ENCODE measurements at regions not wholly inside any gene's neighbourhood (a gene's known extent, or its start where the extent isn't known, plus 50 kb on each side); places are given as distances from the start of the nearest gene placed in this dataset.

DNA sequence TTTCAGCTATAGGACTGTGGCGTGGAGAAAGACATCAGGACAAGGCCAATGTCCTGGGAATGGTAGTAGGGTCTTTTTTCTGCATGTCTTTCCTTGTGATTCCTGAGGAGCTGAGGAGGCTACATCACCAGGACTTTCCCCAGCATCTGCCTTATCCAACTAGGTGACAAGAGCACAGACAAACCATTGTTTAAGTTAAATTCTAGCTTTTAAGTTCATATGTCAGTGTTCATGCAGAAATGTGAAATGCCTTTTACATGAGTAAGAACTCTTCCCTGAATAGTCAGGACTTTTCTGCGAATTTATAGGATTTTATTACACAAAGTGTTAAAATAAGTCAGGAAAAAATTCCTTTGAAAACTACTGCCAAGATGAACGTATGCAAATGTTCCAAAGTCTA is 154.2 kb downstream of the PTGER3 start:
- intact Hi-C loops (cut with DNase I) = loop anchor here in 1 of 2 donors (10.0 kb wide), 1 partner anchor 179 kb away; no protein-coding TSS in a partner anchor
- Histone ChIP-seq H3K4me3 (ENCODE audit: low read length in 2 of 2) (no peak overlapping the region), H3K4me1 (ENCODE audit: control insufficient read depth in 1 of 2, insufficient read depth in 2 of 2, low read length in 2 of 2) (peaks cover 0 to 2% of the 10 kb centered on the region in 2 donors), H3K27ac (ENCODE audit: low read depth in 1 of 2, low read length in 2 of 2) (no peak overlapping the region), H3K27me3 (ENCODE audit: control insufficient read depth in 1 of 2, insufficient read depth in 2 of 2, low read length in 1 of 2) (no peaks in the 10 kb centered on the region), H3K36me3 (ENCODE audit: control insufficient read depth in 1 of 2, insufficient read depth in 2 of 2, low read length in 1 of 2) (no peaks in the 10 kb centered on the region), H3K9me3 (ENCODE audit: control insufficient read depth, low read length) (no peaks in the 10 kb centered on the region)
- DNase-seq (no peak), ATAC-seq (ENCODE audit: low FRiP score) (no peak)
- 77 to 82% methylated on average over 3 of the region's 3 CpGs for WGBS, 2 donors

DNA sequence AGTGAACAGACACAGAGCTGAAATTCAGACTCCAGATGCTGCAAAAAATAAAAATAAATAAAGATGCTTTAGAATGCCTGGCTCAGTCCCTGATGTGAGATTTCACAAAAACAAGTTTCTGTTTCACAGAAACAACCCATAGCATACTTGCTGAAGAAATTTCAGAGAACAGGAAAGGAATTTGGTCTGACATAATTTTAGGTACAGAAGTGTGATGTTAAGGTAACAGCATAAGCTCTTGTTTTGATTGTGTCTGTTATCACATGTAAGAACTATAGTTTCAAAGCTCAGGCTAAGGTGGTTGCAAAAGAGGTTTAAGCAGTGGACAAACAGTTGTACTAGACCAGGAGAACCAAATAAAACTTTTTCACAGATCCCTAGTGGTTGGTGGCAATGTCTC is 152.1 kb downstream of the PTGER3 start:
- no peak overlapping the region for H3K4me3 ChIP-seq (ENCODE audit: low read length in 2 of 2)
- H3K36me3 ChIP-seq (ENCODE audit: control insufficient read depth in 1 of 2, insufficient read depth in 2 of 2, low read length in 1 of 2) = no peaks in the 10 kb centered on the region
- ATAC-seq (ENCODE audit: low FRiP score) (no peak), DNase-seq (no peak)
- H3K4me1 ChIP-seq (ENCODE audit: control insufficient read depth in 1 of 2, insufficient read depth in 2 of 2, low read length in 2 of 2) = peaks cover 0 to 2% of the 10 kb centered on the region in 2 donors
- H3K9me3 ChIP-seq (ENCODE audit: control insufficient read depth, low read length) = no peaks in the 10 kb centered on the region
- intact Hi-C loops (cut with DNase I) = loop anchor here in 1 of 2 donors (10.0 kb wide), 1 partner anchor 181 kb away; no protein-coding TSS in a partner anchor
- no peak overlapping the region for H3K27ac ChIP-seq (ENCODE audit: low read depth in 1 of 2, low read length in 2 of 2)
- no peaks in the 10 kb centered on the region for H3K27me3 ChIP-seq (ENCODE audit: control insufficient read depth in 1 of 2, insufficient read depth in 2 of 2, low read length in 1 of 2)

DNA sequence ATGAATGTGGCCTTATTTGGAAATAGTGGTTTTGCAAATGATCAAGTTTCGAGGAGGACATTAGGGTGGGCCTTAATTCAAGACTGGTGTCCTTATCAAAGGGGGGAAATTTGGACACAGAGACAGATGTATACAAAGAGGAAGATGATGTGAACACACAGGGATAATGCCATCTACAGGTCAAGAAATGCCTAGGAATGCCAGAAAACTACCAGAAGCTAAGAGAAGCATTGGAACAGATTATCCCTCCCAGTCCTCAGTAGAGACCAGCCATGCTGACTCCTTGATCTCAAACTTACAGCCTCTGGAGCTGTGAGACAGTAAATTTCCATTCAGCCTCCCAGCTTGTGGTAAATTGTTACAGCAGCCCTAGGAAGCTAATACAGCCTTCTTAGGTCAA is 151.4 kb downstream of the PTGER3 start:
- Histone ChIP-seq H3K36me3 (ENCODE audit: control insufficient read depth in 1 of 2, insufficient read depth in 2 of 2, low read length in 1 of 2) (no peaks in the 10 kb centered on the region), H3K4me1 (ENCODE audit: control insufficient read depth in 1 of 2, insufficient read depth in 2 of 2, low read length in 2 of 2) (no peaks in the 10 kb centered on the region), H3K27ac (ENCODE audit: low read depth in 1 of 2, low read length in 2 of 2) (no peak overlapping the region), H3K4me3 (ENCODE audit: low read length in 2 of 2) (no peak overlapping the region), H3K27me3 (ENCODE audit: control insufficient read depth in 1 of 2, insufficient read depth in 2 of 2, low read length in 1 of 2) (no peaks in the 10 kb centered on the region), H3K9me3 (ENCODE audit: control insufficient read depth, low read length) (no peaks in the 10 kb centered on the region)
- intact Hi-C loops (cut with DNase I) = loop anchor here in 1 of 2 donors (10.0 kb wide), 1 partner anchor 181 kb away; no protein-coding TSS in a partner anchor
- DNase-seq (no peak), ATAC-seq (ENCODE audit: low FRiP score) (no peak)
- WGBS, 2 donors = 88% methylated on average over 1 of the region's 1 CpG

DNA sequence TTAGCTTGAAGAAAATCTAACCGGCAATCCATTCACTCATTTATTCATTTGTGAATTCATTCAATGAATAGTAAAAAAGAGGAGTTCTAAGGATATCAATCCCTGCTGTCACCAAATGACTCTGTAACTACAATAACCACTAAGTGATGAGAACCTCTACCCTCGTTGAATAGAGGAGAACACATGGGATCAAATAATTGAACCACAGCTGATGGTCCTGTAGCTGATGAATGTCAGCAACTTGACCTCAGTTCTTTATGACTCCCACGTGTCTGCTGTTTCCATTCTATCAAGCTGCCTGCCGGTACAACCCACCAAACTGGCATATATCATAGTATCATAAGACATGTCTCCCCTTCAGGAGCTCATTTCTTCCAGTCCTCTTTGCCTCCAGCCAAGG is 150.3 kb downstream of the PTGER3 start:
- intact Hi-C loops (cut with DNase I) = loop anchor here in 1 of 2 donors (10.0 kb wide), 1 partner anchor 182 kb away; no protein-coding TSS in a partner anchor
- H3K27me3 ChIP-seq (ENCODE audit: control insufficient read depth in 1 of 2, insufficient read depth in 2 of 2, low read length in 1 of 2) = no peaks in the 10 kb centered on the region
- H3K36me3 ChIP-seq (ENCODE audit: control insufficient read depth in 1 of 2, insufficient read depth in 2 of 2, low read length in 1 of 2) = no peaks in the 10 kb centered on the region
- DNase-seq = no peak
- no peak overlapping the region for H3K27ac ChIP-seq (ENCODE audit: low read depth in 1 of 2, low read length in 2 of 2)
- H3K9me3 ChIP-seq (ENCODE audit: control insufficient read depth, low read length) = no peaks in the 10 kb centered on the region
- no peak overlapping the region for H3K4me3 ChIP-seq (ENCODE audit: low read length in 2 of 2)
- no peaks in the 10 kb centered on the region for H3K4me1 ChIP-seq (ENCODE audit: control insufficient read depth in 1 of 2, insufficient read depth in 2 of 2, low read length in 2 of 2)
- WGBS, 2 donors = 67 to 87% methylated on average over 4 of the region's 4 CpGs
- ATAC-seq (ENCODE audit: low FRiP score) = no peak

DNA sequence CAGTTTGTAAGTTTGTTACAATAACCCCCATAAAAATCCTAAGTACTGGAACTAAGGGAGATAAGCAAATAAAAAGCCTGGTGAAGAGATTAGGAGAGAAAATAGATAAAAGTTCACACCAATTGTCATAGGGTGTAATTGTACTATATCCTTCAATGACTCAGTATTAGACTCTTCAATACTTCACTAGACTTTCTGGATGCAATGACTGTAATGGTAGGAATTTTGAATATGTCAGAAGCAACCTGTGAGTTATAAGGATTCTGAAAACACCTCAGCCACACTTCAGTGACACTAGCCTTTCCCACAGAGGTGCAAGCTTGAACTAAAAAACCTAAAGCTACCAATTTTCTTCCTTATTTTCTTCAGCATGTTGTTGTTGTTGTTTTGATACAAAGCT is 147.9 kb downstream of the PTGER3 start:
- no peaks in the 10 kb centered on the region for H3K4me1 ChIP-seq (ENCODE audit: control insufficient read depth in 1 of 2, insufficient read depth in 2 of 2, low read length in 2 of 2)
- no peak overlapping the region for H3K4me3 ChIP-seq (ENCODE audit: low read length in 2 of 2)
- intact Hi-C loops (cut with DNase I) = loop anchor here in 1 of 2 donors (10.0 kb wide), 1 partner anchor 185 kb away; no protein-coding TSS in a partner anchor
- no peak overlapping the region for H3K27ac ChIP-seq (ENCODE audit: low read depth in 1 of 2, low read length in 2 of 2)
- DNase-seq (no peak), ATAC-seq (ENCODE audit: low FRiP score) (no peak)
- H3K36me3 ChIP-seq (ENCODE audit: control insufficient read depth in 1 of 2, insufficient read depth in 2 of 2, low read length in 1 of 2) = no peaks in the 10 kb centered on the region
- no peaks in the 10 kb centered on the region for H3K27me3 ChIP-seq (ENCODE audit: control insufficient read depth in 1 of 2, insufficient read depth in 2 of 2, low read length in 1 of 2)
- H3K9me3 ChIP-seq (ENCODE audit: control insufficient read depth, low read length) = no peaks in the 10 kb centered on the region

DNA sequence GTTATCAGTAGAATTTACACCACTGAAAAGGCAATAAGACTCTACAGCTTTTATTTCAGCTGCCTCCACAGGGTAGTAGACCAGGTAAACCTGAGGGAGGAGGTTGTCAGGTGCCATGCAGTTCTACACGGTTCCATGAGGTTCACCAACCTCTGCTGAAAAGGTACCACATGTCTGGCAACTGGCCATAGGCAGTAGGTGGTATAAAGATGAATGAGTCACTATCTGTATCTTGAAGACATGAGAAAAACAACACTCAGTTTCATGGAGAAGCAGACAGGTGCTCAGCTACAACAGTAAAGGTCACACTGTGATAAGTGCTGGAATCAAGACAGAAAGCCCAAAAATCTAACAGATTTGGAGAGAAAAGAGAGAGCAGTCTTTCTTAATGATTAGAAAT is 145.4 kb downstream of the PTGER3 start:
- H3K9me3 ChIP-seq (ENCODE audit: control insufficient read depth, low read length) = no peaks in the 10 kb centered on the region
- H3K27me3 ChIP-seq (ENCODE audit: control insufficient read depth in 1 of 2, insufficient read depth in 2 of 2, low read length in 1 of 2) = no peaks in the 10 kb centered on the region
- no peak overlapping the region for H3K27ac ChIP-seq (ENCODE audit: low read depth in 1 of 2, low read length in 2 of 2)
- H3K4me3 ChIP-seq (ENCODE audit: low read length in 2 of 2) = no peak overlapping the region
- no peaks in the 10 kb centered on the region for H3K36me3 ChIP-seq (ENCODE audit: control insufficient read depth in 1 of 2, insufficient read depth in 2 of 2, low read length in 1 of 2)
- no peak for DNase-seq
- ATAC-seq (ENCODE audit: low FRiP score) = no peak
- H3K4me1 ChIP-seq (ENCODE audit: control insufficient read depth in 1 of 2, insufficient read depth in 2 of 2, low read length in 2 of 2) = no peaks in the 10 kb centered on the region
- intact Hi-C loops (cut with DNase I) = no loop called here
- WGBS, 2 donors = 65 to 69% methylated on average over 1 of the region's 1 CpG

DNA sequence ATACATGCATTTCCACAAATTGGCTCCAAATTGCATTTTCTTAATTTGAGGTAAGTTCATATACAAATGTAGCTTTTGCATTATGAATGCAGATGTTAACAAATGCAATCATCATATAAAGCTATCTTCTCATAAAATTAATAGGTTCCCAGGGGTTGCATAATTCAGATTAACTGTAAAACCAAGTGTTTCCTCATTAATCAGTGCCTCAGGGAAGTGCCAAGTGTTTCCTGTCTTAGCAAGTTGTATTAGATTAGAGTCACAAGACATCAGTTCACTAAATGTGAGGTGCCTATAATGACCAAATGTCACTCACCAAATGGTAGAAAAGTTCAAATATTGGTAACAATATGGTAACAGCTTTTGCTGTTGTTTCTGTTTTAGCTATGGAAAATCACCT is 140.8 kb downstream of the PTGER3 start:
- Histone ChIP-seq H3K27ac (ENCODE audit: low read depth in 1 of 2, low read length in 2 of 2) (no peak overlapping the region), H3K4me3 (ENCODE audit: low read length in 2 of 2) (no peak overlapping the region), H3K27me3 (ENCODE audit: control insufficient read depth in 1 of 2, insufficient read depth in 2 of 2, low read length in 1 of 2) (no peaks in the 10 kb centered on the region), H3K9me3 (ENCODE audit: control insufficient read depth, low read length) (no peaks in the 10 kb centered on the region), H3K36me3 (ENCODE audit: control insufficient read depth in 1 of 2, insufficient read depth in 2 of 2, low read length in 1 of 2) (no peaks in the 10 kb centered on the region), H3K4me1 (ENCODE audit: control insufficient read depth in 1 of 2, insufficient read depth in 2 of 2, low read length in 2 of 2) (no peaks in the 10 kb centered on the region)
- ATAC-seq (ENCODE audit: low FRiP score) (no peak), DNase-seq (no peak)
- intact Hi-C loops (cut with DNase I) = no loop called here

DNA sequence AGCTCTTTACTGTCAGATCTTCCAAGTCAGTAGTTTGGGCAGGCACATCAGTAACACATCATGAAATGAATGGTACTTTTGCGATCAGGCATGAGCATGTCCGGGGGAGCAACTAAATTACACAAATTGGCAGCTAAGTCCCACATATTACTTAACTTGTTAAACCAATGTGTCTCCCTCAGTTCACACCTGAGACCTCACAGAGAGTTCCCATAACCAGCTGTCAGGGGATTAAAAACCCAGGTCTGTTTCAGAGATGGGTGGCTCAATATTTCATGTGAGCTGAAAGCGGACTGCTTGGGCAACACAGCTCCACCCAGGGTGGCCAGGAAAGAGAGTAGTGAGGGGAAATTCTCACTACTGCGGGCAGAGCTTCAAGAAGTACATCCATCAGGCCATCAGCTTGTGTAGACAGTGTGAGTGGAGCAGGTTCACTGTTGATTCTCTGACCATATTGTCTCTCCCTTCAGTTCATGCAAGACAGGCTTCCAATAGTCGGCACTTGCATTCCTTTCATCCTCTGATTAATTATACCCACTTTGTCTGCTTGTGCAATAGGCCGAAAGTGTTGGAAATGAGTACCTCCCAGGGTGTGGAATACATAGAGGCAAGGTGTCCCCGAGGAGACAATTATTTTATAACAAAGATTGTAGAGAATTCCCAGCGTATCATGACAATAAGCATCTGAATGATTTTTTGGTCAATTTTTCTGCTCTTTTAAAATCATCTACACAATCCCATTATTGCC is 139.9 kb downstream of the PTGER3 start:
- ATAC-seq (ENCODE audit: low FRiP score) (no peak), DNase-seq (no peak)
- Histone ChIP-seq H3K4me1 (ENCODE audit: control insufficient read depth in 1 of 2, insufficient read depth in 2 of 2, low read length in 2 of 2) (no peaks in the 10 kb centered on the region), H3K9me3 (ENCODE audit: control insufficient read depth, low read length) (no peaks in the 10 kb centered on the region), H3K4me3 (ENCODE audit: low read length in 2 of 2) (no peak overlapping the region), H3K27me3 (ENCODE audit: control insufficient read depth in 1 of 2, insufficient read depth in 2 of 2, low read length in 1 of 2) (no peaks in the 10 kb centered on the region), H3K36me3 (ENCODE audit: control insufficient read depth in 1 of 2, insufficient read depth in 2 of 2, low read length in 1 of 2) (no peaks in the 10 kb centered on the region), H3K27ac (ENCODE audit: low read depth in 1 of 2, low read length in 2 of 2) (no peak overlapping the region)
- 91 to 95% methylated on average over 8 of the region's 8 CpGs for WGBS, 2 donors
- intact Hi-C loops (cut with DNase I) = no loop called here

DNA sequence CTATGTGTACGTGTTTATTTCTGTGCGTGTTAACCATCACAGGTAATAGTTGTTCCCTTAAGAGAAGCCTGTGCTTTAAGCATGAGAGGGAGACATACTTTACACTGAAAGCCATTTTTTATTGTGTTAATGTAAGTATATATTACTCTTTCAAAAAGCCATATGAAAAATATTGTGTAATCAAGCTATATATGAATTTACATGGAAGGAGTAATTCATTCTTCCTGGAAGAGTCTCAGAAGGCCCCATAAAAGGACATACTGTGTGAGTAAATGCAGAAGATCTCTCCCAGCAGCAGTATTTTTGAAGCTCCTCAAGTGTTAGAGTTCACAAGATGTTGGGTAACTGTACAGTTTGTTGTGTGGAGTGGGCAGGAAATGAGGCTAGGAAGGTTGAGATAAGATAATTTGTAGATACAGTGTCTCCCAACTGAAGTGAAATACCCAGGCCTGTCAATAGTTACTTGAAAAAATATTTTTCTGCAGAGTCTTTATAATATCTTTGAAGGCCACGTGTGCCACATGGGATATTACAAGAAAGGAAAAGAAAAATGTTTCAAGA is 138.3 kb downstream of the PTGER3 start:
- Histone ChIP-seq H3K27me3 (ENCODE audit: control insufficient read depth in 1 of 2, insufficient read depth in 2 of 2, low read length in 1 of 2) (no peaks in the 10 kb centered on the region), H3K36me3 (ENCODE audit: control insufficient read depth in 1 of 2, insufficient read depth in 2 of 2, low read length in 1 of 2) (no peaks in the 10 kb centered on the region), H3K9me3 (ENCODE audit: control insufficient read depth, low read length) (no peaks in the 10 kb centered on the region), H3K4me1 (ENCODE audit: control insufficient read depth in 1 of 2, insufficient read depth in 2 of 2, low read length in 2 of 2) (no peaks in the 10 kb centered on the region), H3K4me3 (ENCODE audit: low read length in 2 of 2) (no peak overlapping the region), H3K27ac (ENCODE audit: low read depth in 1 of 2, low read length in 2 of 2) (no peak overlapping the region)
- intact Hi-C loops (cut with DNase I) = no loop called here
- DNase-seq = no peak
- no peak for ATAC-seq (ENCODE audit: low FRiP score)
- 78 to 79% methylated on average over 3 of the region's 3 CpGs for WGBS, 2 donors

Data from aorta (tissue), 5 donors.